K562 (cell line): ENCODE measurements at regions not wholly inside any gene's neighbourhood (a gene's known extent, or its start where the extent isn't known, plus 50 kb on each side); places are given as distances from the start of the nearest gene placed in this dataset.

Experiments
- CBX1 ChIP-seq: sonication (generic); IDR thresholded peaks from 2 replicates; pipeline ENCODE4 v1.6.1; 2016; ENCODE audit warnings: antibody characterized with exemption, low read depth, mild to moderate bottlenecking
- CTBP1 ChIP-seq: fragments of 450-650 bp; IDR thresholded peaks from 2 replicates; pipeline ENCODE4 v1.6.1; 2016; ENCODE audit warnings: borderline replicate concordance
- GATA2 ChIP-seq: sonication (generic); formaldehyde crosslinking; IDR thresholded peaks from 2 replicates; pipeline ENCODE4 v1.4.0; 2020; ENCODE audit warnings: mild to moderate bottlenecking, missing genetic modification reagents
- KDM1A ChIP-seq, 2 experiments: fragments of 450-650 bp; IDR thresholded peaks; 2 replicates each; pipeline ENCODE4 v1.6.1; 2016; ENCODE audit warnings: mild to moderate bottlenecking in 2 of 2
- KLF1 ChIP-seq: fragments of 450-650 bp; IDR thresholded peaks from 2 replicates; pipeline ENCODE4 v1.6.1; 2016; ENCODE audit warnings: missing genetic modification characterization, missing compliant biosample characterization
- MXI1 ChIP-seq: IDR thresholded peaks from 2 replicates; pipeline ENCODE4 v1.6.1; 2011; ENCODE audit warnings: low read depth, mild to moderate bottlenecking, improper control_type of control experiment, low read length
- TF ChIP-seq, protein P1 (sequence below): fragments of 450-650 bp; IDR thresholded peaks from 2 replicates; pipeline ENCODE4 v1.6.1; 2016; ENCODE audit warnings: mild to moderate bottlenecking, moderate library complexity

DNA sequence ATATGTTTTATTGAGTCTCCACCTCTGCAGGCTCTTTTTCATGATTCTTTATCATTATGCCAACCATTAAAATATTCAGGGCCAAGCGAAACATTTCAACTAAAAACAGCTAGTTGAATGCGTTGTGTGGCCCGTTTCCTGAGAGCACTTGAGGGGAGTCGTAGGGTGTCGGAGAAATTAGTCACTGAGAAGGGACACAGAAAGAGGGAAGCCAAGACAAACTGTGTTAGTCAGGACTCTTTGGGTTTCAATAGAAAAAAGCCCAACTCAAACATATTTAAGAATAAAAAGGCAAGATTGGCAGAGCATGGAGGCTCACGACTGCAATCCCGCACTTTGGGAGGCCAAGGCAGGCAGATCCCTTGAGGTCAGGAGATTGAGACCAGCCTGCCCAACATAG, 58.9 kb downstream of the MAFB start (continued):
- TF ChIP-seq, protein P1, sequence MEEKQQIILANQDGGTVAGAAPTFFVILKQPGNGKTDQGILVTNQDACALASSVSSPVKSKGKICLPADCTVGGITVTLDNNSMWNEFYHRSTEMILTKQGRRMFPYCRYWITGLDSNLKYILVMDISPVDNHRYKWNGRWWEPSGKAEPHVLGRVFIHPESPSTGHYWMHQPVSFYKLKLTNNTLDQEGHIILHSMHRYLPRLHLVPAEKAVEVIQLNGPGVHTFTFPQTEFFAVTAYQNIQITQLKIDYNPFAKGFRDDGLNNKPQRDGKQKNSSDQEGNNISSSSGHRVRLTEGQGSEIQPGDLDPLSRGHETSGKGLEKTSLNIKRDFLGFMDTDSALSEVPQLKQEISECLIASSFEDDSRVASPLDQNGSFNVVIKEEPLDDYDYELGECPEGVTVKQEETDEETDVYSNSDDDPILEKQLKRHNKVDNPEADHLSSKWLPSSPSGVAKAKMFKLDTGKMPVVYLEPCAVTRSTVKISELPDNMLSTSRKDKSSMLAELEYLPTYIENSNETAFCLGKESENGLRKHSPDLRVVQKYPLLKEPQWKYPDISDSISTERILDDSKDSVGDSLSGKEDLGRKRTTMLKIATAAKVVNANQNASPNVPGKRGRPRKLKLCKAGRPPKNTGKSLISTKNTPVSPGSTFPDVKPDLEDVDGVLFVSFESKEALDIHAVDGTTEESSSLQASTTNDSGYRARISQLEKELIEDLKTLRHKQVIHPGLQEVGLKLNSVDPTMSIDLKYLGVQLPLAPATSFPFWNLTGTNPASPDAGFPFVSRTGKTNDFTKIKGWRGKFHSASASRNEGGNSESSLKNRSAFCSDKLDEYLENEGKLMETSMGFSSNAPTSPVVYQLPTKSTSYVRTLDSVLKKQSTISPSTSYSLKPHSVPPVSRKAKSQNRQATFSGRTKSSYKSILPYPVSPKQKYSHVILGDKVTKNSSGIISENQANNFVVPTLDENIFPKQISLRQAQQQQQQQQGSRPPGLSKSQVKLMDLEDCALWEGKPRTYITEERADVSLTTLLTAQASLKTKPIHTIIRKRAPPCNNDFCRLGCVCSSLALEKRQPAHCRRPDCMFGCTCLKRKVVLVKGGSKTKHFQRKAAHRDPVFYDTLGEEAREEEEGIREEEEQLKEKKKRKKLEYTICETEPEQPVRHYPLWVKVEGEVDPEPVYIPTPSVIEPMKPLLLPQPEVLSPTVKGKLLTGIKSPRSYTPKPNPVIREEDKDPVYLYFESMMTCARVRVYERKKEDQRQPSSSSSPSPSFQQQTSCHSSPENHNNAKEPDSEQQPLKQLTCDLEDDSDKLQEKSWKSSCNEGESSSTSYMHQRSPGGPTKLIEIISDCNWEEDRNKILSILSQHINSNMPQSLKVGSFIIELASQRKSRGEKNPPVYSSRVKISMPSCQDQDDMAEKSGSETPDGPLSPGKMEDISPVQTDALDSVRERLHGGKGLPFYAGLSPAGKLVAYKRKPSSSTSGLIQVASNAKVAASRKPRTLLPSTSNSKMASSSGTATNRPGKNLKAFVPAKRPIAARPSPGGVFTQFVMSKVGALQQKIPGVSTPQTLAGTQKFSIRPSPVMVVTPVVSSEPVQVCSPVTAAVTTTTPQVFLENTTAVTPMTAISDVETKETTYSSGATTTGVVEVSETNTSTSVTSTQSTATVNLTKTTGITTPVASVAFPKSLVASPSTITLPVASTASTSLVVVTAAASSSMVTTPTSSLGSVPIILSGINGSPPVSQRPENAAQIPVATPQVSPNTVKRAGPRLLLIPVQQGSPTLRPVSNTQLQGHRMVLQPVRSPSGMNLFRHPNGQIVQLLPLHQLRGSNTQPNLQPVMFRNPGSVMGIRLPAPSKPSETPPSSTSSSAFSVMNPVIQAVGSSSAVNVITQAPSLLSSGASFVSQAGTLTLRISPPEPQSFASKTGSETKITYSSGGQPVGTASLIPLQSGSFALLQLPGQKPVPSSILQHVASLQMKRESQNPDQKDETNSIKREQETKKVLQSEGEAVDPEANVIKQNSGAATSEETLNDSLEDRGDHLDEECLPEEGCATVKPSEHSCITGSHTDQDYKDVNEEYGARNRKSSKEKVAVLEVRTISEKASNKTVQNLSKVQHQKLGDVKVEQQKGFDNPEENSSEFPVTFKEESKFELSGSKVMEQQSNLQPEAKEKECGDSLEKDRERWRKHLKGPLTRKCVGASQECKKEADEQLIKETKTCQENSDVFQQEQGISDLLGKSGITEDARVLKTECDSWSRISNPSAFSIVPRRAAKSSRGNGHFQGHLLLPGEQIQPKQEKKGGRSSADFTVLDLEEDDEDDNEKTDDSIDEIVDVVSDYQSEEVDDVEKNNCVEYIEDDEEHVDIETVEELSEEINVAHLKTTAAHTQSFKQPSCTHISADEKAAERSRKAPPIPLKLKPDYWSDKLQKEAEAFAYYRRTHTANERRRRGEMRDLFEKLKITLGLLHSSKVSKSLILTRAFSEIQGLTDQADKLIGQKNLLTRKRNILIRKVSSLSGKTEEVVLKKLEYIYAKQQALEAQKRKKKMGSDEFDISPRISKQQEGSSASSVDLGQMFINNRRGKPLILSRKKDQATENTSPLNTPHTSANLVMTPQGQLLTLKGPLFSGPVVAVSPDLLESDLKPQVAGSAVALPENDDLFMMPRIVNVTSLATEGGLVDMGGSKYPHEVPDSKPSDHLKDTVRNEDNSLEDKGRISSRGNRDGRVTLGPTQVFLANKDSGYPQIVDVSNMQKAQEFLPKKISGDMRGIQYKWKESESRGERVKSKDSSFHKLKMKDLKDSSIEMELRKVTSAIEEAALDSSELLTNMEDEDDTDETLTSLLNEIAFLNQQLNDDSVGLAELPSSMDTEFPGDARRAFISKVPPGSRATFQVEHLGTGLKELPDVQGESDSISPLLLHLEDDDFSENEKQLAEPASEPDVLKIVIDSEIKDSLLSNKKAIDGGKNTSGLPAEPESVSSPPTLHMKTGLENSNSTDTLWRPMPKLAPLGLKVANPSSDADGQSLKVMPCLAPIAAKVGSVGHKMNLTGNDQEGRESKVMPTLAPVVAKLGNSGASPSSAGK = no peak
- no peak for TF ChIP-seq MXI1
- no peak for TF ChIP-seq GATA2 (CRISPR knock-in tag)
- no peak for TF ChIP-seq CBX1
- no peak for TF ChIP-seq KDM1A (IDR thresholded peaks at IDR 0.05)
- TF ChIP-seq KLF1 (tag) = no peak
- TF ChIP-seq CTBP1 = no peak
